HCT116 (cell line): ENCODE measurements at regions not wholly inside any gene's neighbourhood (a gene's known extent, or its start where the extent isn't known, plus 50 kb on each side); places are given as distances from the start of the nearest gene placed in this dataset.

Experiments
- ATAC-seq: fragments of 200-7000 bp; cut with Tn5 transposase; 2 replicates; pipeline ENCODE4 v1.9.1; 2020; ENCODE audit warnings: mild to moderate bottlenecking, moderate library complexity
- BruUV-seq: library from RNA; stranded (reverse); fragments of 400-500 nt; replicated peaks from 2 replicates; lab custom pipeline; 2021; lab: Mats Ljungman, UMichigan
- CTCF ChIA-PET: fragments of 300-600 bp; sonication (Branson Sonifier 250); formaldehyde crosslinking; loops from one replicate; lab custom pipeline; 2021; ENCODE audit warnings: antibody characterized with exemption; lab: Charles Lee
- POLR2A ChIA-PET: fragments of 300-600, 350-600 bp; sonication (Branson Sonifier 250); formaldehyde crosslinking; loops from one replicate; lab custom pipeline; 2021; ENCODE audit warnings: antibody characterized with exemption; lab: Charles Lee
- RAD21 ChIA-PET, 2 experiments: fragments of 300-600 bp; sonication (Branson Sonifier 250); formaldehyde crosslinking; loops; one replicate each; lab custom pipeline; 2023; ENCODE audit warnings: low total read pairs in 2 of 2; ENCODE audit not compliant: uncharacterized antibody in 2 of 2, unreplicated experiment in 2 of 2, low non-redundant PET in 1 of 2; lab: Charles Lee
- DNase-seq: peaks from one replicate; pipeline ENCODE4 v3.0.0-alpha.2; 2010; ENCODE audit warnings: low read depth, low spot score
- H2AFZ ChIP-seq: fragments of 200-600 bp; shearing (Covaris generic), sonication (generic); 2 replicates; pipeline ENCODE4 v1.6.1; 2017; ENCODE audit warnings: low read depth, mixed run types, mixed read lengths, antibody characterized with exemption, low read length; ENCODE audit not compliant: poor library complexity, severe bottlenecking
- H3K27ac ChIP-seq: 2 replicates; pipeline ENCODE4 v1.5.1; 2012; ENCODE audit warnings: low read depth, low read length
- H3K27me3 ChIP-seq: fragments of 200-600 bp; sonication (generic); 2 replicates; pipeline ENCODE4 v1.6.1; 2016; ENCODE audit warnings: mixed run types, low read length, mixed read lengths; ENCODE audit not compliant: insufficient read depth
- H3K36me3 ChIP-seq, 2 experiments: fragments of 200-500 bp in 1 of 2; fragments of 200-600 bp in 1 of 2; sonication (Bioruptor generic) in 1 of 2; sonication (generic) in 1 of 2; 2 replicates each; pipeline versions ENCODE4 v1.5.1 to v1.6.1; 2014 to 2016; ENCODE audit warnings: low read length in 2 of 2, inconsistent platforms in 1 of 2, mixed read lengths in 1 of 2, mixed run types in 1 of 2; ENCODE audit not compliant: insufficient read depth in 2 of 2, control insufficient read depth in 1 of 2
- H3K4me1 ChIP-seq, 2 experiments: fragments of 200-600 bp in 1 of 2; sonication (generic) in 1 of 2; 2 replicates each; pipeline versions ENCODE4 v1.5.1 to v1.6.1; 2012 to 2017; ENCODE audit warnings: low read length in 2 of 2, inconsistent platforms in 1 of 2, mild to moderate bottlenecking in 1 of 2, mixed read lengths in 1 of 2, mixed run types in 1 of 2, moderate library complexity in 1 of 2; ENCODE audit not compliant: insufficient read depth in 2 of 2, control insufficient read depth in 1 of 2
- H3K4me2 ChIP-seq: fragments of 200-600 bp; sonication (generic); 2 replicates; pipeline ENCODE4 v1.6.1; 2017; ENCODE audit warnings: mixed run types, low read length, mixed read lengths
- H3K4me3 ChIP-seq, 2 experiments: fragments of 200-600 bp in 1 of 2; sonication (generic) in 1 of 2; replicated peaks in 1 of 2; 2 replicates each; pipeline ENCODE4 v1.5.1; 2011 to 2016; ENCODE audit warnings: low read length in 2 of 2, control low read depth in 1 of 2, low read depth in 1 of 2, mild to moderate bottlenecking in 1 of 2, mixed read lengths in 1 of 2, mixed run types in 1 of 2
- H3K79me2 ChIP-seq: fragments of 200-600 bp; sonication (generic); 2 replicates; pipeline ENCODE4 v1.6.1; 2017; ENCODE audit warnings: mild to moderate bottlenecking, mixed run types, low read length, moderate library complexity, mixed read lengths; ENCODE audit not compliant: insufficient read depth
- H3K9ac ChIP-seq: fragments of 200-600 bp; sonication (generic); 2 replicates; pipeline ENCODE4 v1.6.1; 2016; ENCODE audit warnings: low read length, mixed read lengths
- H3K9me2 ChIP-seq: fragments of 200-600 bp; sonication (generic), shearing (Covaris generic); 2 replicates; pipeline ENCODE4 v1.6.1; 2017; ENCODE audit warnings: mixed run types, mild to moderate bottlenecking, moderate library complexity; ENCODE audit not compliant: insufficient read depth
- H3K9me3 ChIP-seq, 2 experiments: fragments of 200-500 bp in 1 of 2; fragments of 200-600 bp in 1 of 2; sonication (Bioruptor generic) in 1 of 2; sonication (generic) in 1 of 2; 2 replicates each; pipeline ENCODE4 v1.6.1; 2014 to 2017; ENCODE audit warnings: low read length in 2 of 2, mixed read lengths in 2 of 2, inconsistent platforms in 1 of 2, low read depth in 1 of 2, mild to moderate bottlenecking in 1 of 2, mixed run types in 1 of 2, moderate library complexity in 1 of 2; ENCODE audit not compliant: control insufficient read depth in 1 of 2, insufficient read depth in 1 of 2
- H4K20me1 ChIP-seq: fragments of 200-600 bp; sonication (generic), shearing (Covaris generic); 2 replicates; pipeline ENCODE4 v1.6.1; 2017; ENCODE audit warnings: mixed run types, mild to moderate bottlenecking, moderate library complexity; ENCODE audit not compliant: insufficient read depth
- CBX3 ChIP-seq: IDR thresholded peaks from 2 replicates; pipeline ENCODE4 v1.6.1; 2012; ENCODE audit warnings: low read depth
- EGR1 ChIP-seq: IDR thresholded peaks from 2 replicates; pipeline ENCODE4 v1.6.1; 2012; ENCODE audit warnings: low read depth
- EZH2 ChIP-seq: fragments of 200-600 bp; sonication (generic); IDR thresholded peaks from 2 replicates; pipeline ENCODE4 v1.6.1; 2017; ENCODE audit warnings: antibody characterized with exemption, mixed run types
- EZH2phosphoT487 ChIP-seq: fragments of 200-600 bp; IDR thresholded peaks from 2 replicates; pipeline ENCODE4 v1.6.1; 2018; ENCODE audit warnings: antibody characterized with exemption, borderline replicate concordance
- JUND ChIP-seq: IDR thresholded peaks from 2 replicates; pipeline ENCODE4 v1.6.1; 2012
- POLR2A ChIP-seq: IDR thresholded peaks from 2 replicates; pipeline ENCODE4 v1.7.0; 2011; ENCODE audit warnings: borderline replicate concordance; ENCODE audit not compliant: insufficient read depth, insufficient read length; ENCODE audit errors: extremely low read depth
- POLR2AphosphoS5 ChIP-seq: IDR thresholded peaks from 2 replicates; pipeline ENCODE4 v1.6.1; 2011; ENCODE audit warnings: mild to moderate bottlenecking, low read depth, low read length, moderate library complexity
- RAD21 ChIP-seq: IDR thresholded peaks from 2 replicates; pipeline ENCODE4 v1.6.1; 2012; ENCODE audit warnings: low read depth, mild to moderate bottlenecking
- TCF7L2 ChIP-seq: IDR thresholded peaks from 2 replicates; pipeline ENCODE4 v1.7.0; 2011; ENCODE audit warnings: borderline replicate concordance, inconsistent platforms; ENCODE audit not compliant: insufficient read depth, insufficient read length; ENCODE audit errors: extremely low read depth
- ZFX ChIP-seq: fragments of 450-650 bp; IDR thresholded peaks from 2 replicates; pipeline ENCODE4 v1.6.1; 2017
- ZNF274 ChIP-seq: fragments of 200-500 bp; sonication (Bioruptor generic); IDR thresholded peaks from 2 replicates; pipeline ENCODE4 v1.6.1; 2014; ENCODE audit warnings: mild to moderate bottlenecking, low read depth, low read length, inconsistent platforms
- intact Hi-C: fragments of 100-400 bp; cut with micrococcal nuclease; formaldehyde crosslinking; loops from 2 replicates; pipeline ENCODE4 v1.10.0; 2022
- TF ChIP-seq, protein P1 (sequence below): IDR thresholded peaks from 2 replicates; pipeline ENCODE4 v1.6.1; 2011; ENCODE audit warnings: mild to moderate bottlenecking, low read length, moderate library complexity; ENCODE audit not compliant: insufficient replicate concordance; ENCODE audit errors: extremely low read depth
- TF ChIP-seq, protein P2 (sequence below): IDR thresholded peaks from 2 replicates; pipeline ENCODE4 v1.6.1; 2012
- TF ChIP-seq, protein P3 (sequence below): IDR thresholded peaks from 2 replicates; pipeline ENCODE4 v1.6.1; 2012; ENCODE audit warnings: low read depth
- TF ChIP-seq, protein P4 (sequence below), 3 experiments: fragments of 200-600 bp in 1 of 3; sonication (generic) in 1 of 3; IDR thresholded peaks in 2 of 3; conservative IDR thresholded peaks in 1 of 3; 2 replicates each; pipeline ENCODE4 v1.5.1; 2012 to 2017; ENCODE audit warnings: low read depth in 2 of 3, low read length in 2 of 3, antibody characterized with exemption in 1 of 3, borderline replicate concordance in 1 of 3, control low read depth in 1 of 3, mild to moderate bottlenecking in 1 of 3, mixed read lengths in 1 of 3, mixed run types in 1 of 3, moderate library complexity in 1 of 3; ENCODE audit not compliant: insufficient read depth in 1 of 3

DNA sequence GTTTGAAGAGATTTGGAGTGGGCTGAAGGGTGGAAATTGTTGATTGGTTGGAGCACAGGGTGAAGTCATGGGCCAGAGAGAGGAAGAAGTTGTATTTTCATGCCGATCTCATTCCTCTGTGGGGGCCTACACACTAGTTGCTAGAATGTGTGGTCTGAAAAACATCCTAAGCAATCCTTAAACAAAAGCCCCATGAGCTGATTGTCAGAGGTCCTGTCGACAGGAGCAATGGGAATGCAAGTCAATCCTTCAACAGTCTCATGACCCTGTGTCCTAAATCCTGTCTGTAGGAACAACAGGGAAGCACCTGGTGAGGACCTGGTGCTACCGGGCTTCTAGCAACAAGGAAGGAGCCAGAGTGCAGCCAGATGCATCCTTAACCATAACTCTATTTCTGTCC is 324.0 kb upstream of the TMEM132C start (continued):
- TF ChIP-seq, protein P1, sequence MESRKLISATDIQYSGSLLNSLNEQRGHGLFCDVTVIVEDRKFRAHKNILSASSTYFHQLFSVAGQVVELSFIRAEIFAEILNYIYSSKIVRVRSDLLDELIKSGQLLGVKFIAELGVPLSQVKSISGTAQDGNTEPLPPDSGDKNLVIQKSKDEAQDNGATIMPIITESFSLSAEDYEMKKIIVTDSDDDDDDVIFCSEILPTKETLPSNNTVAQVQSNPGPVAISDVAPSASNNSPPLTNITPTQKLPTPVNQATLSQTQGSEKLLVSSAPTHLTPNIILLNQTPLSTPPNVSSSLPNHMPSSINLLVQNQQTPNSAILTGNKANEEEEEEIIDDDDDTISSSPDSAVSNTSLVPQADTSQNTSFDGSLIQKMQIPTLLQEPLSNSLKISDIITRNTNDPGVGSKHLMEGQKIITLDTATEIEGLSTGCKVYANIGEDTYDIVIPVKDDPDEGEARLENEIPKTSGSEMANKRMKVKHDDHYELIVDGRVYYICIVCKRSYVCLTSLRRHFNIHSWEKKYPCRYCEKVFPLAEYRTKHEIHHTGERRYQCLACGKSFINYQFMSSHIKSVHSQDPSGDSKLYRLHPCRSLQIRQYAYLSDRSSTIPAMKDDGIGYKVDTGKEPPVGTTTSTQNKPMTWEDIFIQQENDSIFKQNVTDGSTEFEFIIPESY = no peak
- no peak for TF ChIP-seq RAD21
- TF ChIP-seq EZH2 = no peak
- TF ChIP-seq, protein P2, sequence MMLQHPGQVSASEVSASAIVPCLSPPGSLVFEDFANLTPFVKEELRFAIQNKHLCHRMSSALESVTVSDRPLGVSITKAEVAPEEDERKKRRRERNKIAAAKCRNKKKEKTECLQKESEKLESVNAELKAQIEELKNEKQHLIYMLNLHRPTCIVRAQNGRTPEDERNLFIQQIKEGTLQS = no peak
- TF ChIP-seq EZH2phosphoT487 = no peak
- TF ChIP-seq CBX3 = no peak
- TF ChIP-seq POLR2AphosphoS5 = no peak
- TF ChIP-seq TCF7L2 = no peak

DNA sequence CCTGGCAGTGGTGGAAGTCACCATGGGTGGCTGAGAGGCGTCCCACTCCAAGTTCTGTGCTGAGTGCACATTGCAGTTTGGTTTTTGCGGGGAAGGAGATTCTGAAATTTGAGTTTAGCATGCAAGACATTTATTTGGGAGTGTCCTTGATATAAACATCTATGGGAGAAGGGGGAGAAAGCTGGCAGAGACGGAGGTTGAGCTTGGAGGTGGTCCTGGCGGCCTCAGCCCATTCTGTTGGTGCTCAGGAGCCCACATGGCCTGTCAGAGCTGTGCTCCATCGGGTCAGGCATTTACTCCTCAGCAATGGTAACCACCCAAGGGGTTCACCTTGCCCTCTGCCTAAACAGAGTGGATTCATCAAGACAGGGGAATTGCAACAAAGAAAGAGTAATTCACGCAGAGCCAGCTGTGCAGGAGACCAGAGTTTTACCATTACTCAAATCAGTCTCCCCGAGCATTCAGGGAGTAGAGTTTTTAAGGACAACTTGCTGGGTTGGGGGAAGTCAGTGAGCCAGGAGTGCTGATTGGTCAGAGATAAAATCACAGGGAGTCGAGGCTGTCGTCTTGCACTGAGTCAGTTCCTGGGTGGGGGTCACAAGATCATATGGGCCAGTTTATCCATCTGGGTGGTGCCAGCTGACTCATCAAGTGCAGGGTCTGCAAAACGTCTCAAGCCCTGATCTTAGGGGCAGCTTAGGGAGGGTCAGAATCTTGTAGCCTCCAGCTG is 323.3 kb upstream of the TMEM132C start:
- CTCF ChIA-PET = no interaction called here
- no peaks in the 10 kb centered on the region for H3K4me1 ChIP-seq
- no peaks in the 10 kb centered on the region for H4K20me1 ChIP-seq
- H3K36me3 ChIP-seq = no peaks in the 10 kb centered on the region
- no peak overlapping the region for H3K4me2 ChIP-seq
- H3K9ac ChIP-seq = no peak overlapping the region
- no TSS peak for BruUV-seq
- intact Hi-C loops = no loop called here
- H3K79me2 ChIP-seq = no peaks in the 10 kb centered on the region
- no peaks in the 10 kb centered on the region for H3K27me3 ChIP-seq
- no peak for ATAC-seq
- POLR2A ChIA-PET = no interaction called here
- no peak overlapping the region for H2AFZ ChIP-seq
- no peak for DNase-seq
- H3K9me3 ChIP-seq = peaks cover 6 to 14% of the 10 kb centered on the region in 2 experiments; a peak in 2 of 4 replicates
- no peaks in the 10 kb centered on the region for H3K9me2 ChIP-seq
- H3K4me3 ChIP-seq = no peak overlapping the region
- RAD21 ChIA-PET = no interaction called here
- H3K27ac ChIP-seq = no peak overlapping the region
- TF ChIP-seq ZFX (no peak), EZH2 (no peak), POLR2A (no peak), POLR2AphosphoS5 (no peak), JUND (no peak), ZNF274 (no peak), RAD21 (no peak), TCF7L2 (no peak), EZH2phosphoT487 (no peak), CBX3 (no peak), EGR1 (no peak)
- TF ChIP-seq, protein P3, sequence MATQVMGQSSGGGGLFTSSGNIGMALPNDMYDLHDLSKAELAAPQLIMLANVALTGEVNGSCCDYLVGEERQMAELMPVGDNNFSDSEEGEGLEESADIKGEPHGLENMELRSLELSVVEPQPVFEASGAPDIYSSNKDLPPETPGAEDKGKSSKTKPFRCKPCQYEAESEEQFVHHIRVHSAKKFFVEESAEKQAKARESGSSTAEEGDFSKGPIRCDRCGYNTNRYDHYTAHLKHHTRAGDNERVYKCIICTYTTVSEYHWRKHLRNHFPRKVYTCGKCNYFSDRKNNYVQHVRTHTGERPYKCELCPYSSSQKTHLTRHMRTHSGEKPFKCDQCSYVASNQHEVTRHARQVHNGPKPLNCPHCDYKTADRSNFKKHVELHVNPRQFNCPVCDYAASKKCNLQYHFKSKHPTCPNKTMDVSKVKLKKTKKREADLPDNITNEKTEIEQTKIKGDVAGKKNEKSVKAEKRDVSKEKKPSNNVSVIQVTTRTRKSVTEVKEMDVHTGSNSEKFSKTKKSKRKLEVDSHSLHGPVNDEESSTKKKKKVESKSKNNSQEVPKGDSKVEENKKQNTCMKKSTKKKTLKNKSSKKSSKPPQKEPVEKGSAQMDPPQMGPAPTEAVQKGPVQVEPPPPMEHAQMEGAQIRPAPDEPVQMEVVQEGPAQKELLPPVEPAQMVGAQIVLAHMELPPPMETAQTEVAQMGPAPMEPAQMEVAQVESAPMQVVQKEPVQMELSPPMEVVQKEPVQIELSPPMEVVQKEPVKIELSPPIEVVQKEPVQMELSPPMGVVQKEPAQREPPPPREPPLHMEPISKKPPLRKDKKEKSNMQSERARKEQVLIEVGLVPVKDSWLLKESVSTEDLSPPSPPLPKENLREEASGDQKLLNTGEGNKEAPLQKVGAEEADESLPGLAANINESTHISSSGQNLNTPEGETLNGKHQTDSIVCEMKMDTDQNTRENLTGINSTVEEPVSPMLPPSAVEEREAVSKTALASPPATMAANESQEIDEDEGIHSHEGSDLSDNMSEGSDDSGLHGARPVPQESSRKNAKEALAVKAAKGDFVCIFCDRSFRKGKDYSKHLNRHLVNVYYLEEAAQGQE = no peak
- TF ChIP-seq, protein P4, sequence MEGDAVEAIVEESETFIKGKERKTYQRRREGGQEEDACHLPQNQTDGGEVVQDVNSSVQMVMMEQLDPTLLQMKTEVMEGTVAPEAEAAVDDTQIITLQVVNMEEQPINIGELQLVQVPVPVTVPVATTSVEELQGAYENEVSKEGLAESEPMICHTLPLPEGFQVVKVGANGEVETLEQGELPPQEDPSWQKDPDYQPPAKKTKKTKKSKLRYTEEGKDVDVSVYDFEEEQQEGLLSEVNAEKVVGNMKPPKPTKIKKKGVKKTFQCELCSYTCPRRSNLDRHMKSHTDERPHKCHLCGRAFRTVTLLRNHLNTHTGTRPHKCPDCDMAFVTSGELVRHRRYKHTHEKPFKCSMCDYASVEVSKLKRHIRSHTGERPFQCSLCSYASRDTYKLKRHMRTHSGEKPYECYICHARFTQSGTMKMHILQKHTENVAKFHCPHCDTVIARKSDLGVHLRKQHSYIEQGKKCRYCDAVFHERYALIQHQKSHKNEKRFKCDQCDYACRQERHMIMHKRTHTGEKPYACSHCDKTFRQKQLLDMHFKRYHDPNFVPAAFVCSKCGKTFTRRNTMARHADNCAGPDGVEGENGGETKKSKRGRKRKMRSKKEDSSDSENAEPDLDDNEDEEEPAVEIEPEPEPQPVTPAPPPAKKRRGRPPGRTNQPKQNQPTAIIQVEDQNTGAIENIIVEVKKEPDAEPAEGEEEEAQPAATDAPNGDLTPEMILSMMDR (IDR thresholded peaks at IDR 0.05 in 2 of 3, conservative IDR thresholded peaks at IDR 0.05 in 1 of 3; ENCODE audit: borderline replicate concordance in 1 of 3, insufficient read depth in 1 of 3, low read depth in 2 of 3, low read length in 2 of 3) = no peak
- TF ChIP-seq, protein P2 = no peak
